IPS-11a (cell line): ENCODE measurements at regions not wholly inside any gene's neighbourhood (a gene's known extent, or its start where the extent isn't known, plus 50 kb on each side); places are given as distances from the start of the nearest gene placed in this dataset.

ENCODE experiments used
- H3K4me3 ChIP-seq: one replicate; pipeline ENCODE4 v1.5.1; 2013; ENCODE audit warnings: low read depth, low read length, control low read depth

- H3K4me3 ChIP-seq = no peak overlapping the region
Measured at GRCh38 chr10:63735305-63735704, 214.1 kb downstream of the REEP3 start.

GRCh38 chr10:63738410-63738809, 217.2 kb downstream of the REEP3 start:
- H3K4me3 ChIP-seq = no peak overlapping the region

- no peak overlapping the region for H3K4me3 ChIP-seq
Measured at GRCh38 chr10:63744060-63744941, 223.1 kb downstream of the REEP3 start.

GRCh38 chr10:63749915-63750314, 228.7 kb downstream of the REEP3 start:
- H3K4me3 ChIP-seq = no peak overlapping the region

GRCh38 chr10:63751836-63752235, 230.6 kb downstream of the REEP3 start:
- H3K4me3 ChIP-seq = no peak overlapping the region

- H3K4me3 ChIP-seq = no peak overlapping the region
Measured at GRCh38 chr10:63752318-63752717, 231.1 kb downstream of the REEP3 start.

- no peak overlapping the region for H3K4me3 ChIP-seq
Measured at GRCh38 chr10:63753808-63754207, 232.6 kb downstream of the REEP3 start.

- no peak overlapping the region for H3K4me3 ChIP-seq
Measured at GRCh38 chr10:63755441-63755840, 234.2 kb downstream of the REEP3 start.

- no peak overlapping the region for H3K4me3 ChIP-seq
Measured at GRCh38 chr10:63757067-63757466, 235.9 kb downstream of the REEP3 start.

- no peak overlapping the region for H3K4me3 ChIP-seq
Measured at GRCh38 chr10:63758080-63758479, 236.9 kb downstream of the REEP3 start.

GRCh38 chr10:63759335-63759734, 238.1 kb downstream of the REEP3 start:
- no peak overlapping the region for H3K4me3 ChIP-seq

GRCh38 chr10:63760034-63760707, 239.0 kb downstream of the REEP3 start:
- no peak overlapping the region for H3K4me3 ChIP-seq

- H3K4me3 ChIP-seq = no peak overlapping the region
Measured at GRCh38 chr10:63760708-63761047, 239.5 kb downstream of the REEP3 start.

GRCh38 chr10:63761243-63761642, 240.0 kb downstream of the REEP3 start:
- H3K4me3 ChIP-seq = no peak overlapping the region

GRCh38 chr10:63763744-63764143, 242.5 kb downstream of the REEP3 start:
- no peak overlapping the region for H3K4me3 ChIP-seq

- H3K4me3 ChIP-seq = no peak overlapping the region
Measured at GRCh38 chr10:63765126-63765525, 243.9 kb downstream of the REEP3 start.

GRCh38 chr10:63766745-63767137, 245.5 kb downstream of the REEP3 start:
- H3K4me3 ChIP-seq = no peak overlapping the region

- no peak overlapping the region for H3K4me3 ChIP-seq
Measured at GRCh38 chr10:63767138-63767801, 246.1 kb downstream of the REEP3 start.

- H3K4me3 ChIP-seq = no peak overlapping the region
Measured at GRCh38 chr10:63769367-63769766, 248.2 kb downstream of the REEP3 start.

- no peak overlapping the region for H3K4me3 ChIP-seq
Measured at GRCh38 chr10:63770523-63770922, 249.3 kb downstream of the REEP3 start.

GRCh38 chr10:63772491-63772890, 251.3 kb downstream of the REEP3 start:
- H3K4me3 ChIP-seq = no peak overlapping the region

- no peak overlapping the region for H3K4me3 ChIP-seq
Measured at GRCh38 chr10:63773106-63773505, 251.9 kb downstream of the REEP3 start.
